Bronchial epithelial cell (primary cell): ENCODE measurements at regions not wholly inside any gene's neighbourhood (a gene's known extent, or its start where the extent isn't known, plus 50 kb on each side); places are given as distances from the start of the nearest gene placed in this dataset.
A peak's percentile ranks its signal among the peaks of the same experiment; 100 is the strongest.

Source experiments
- DNase-seq: peaks from one replicate; pipeline ENCODE4 v3.0.0-alpha.2; 2010; ENCODE audit warnings: low read depth
- FAIRE-seq: peaks from 2 replicates; lab custom pipeline; 2011; peaks lifted over from hg19 to GRCh38; lab: Jason Lieb, UNC
- H3K27me3 ChIP-seq: 2 replicates; pipeline ENCODE4 v1.5.1; 2011; ENCODE audit warnings: low read length; ENCODE audit not compliant: control insufficient read depth, insufficient read depth
- H3K36me3 ChIP-seq: 2 replicates; pipeline ENCODE4 v1.5.1; 2011; ENCODE audit warnings: low read length; ENCODE audit not compliant: control insufficient read depth, insufficient read depth
- H3K4me3 ChIP-seq: 2 replicates; pipeline ENCODE4 v1.5.1; 2011; ENCODE audit warnings: mild to moderate bottlenecking, low read depth, low read length, control low read depth
- CTCF ChIP-seq: IDR thresholded peaks from 2 replicates; pipeline ENCODE4 v1.5.1; 2011; ENCODE audit warnings: mild to moderate bottlenecking, moderate library complexity, low read length, control low read depth, inconsistent platforms; ENCODE audit not compliant: insufficient read depth, severe bottlenecking

GRCh38 chr2:188870289-188870688 is 103.9 kb upstream of the COL3A1 start:
- no peak for TF ChIP-seq CTCF
- Histone ChIP-seq H3K4me3 (no peak overlapping the region), H3K27me3 (no peaks in the 10 kb centered on the region), H3K36me3 (no peaks in the 10 kb centered on the region)
- peak; percentile 88 for DNase-seq
- no peak for FAIRE-seq

GRCh38 chr2:188875104-188875503 is 99.1 kb upstream of the COL3A1 start:
- Histone ChIP-seq H3K36me3 (no peaks in the 10 kb centered on the region), H3K27me3 (no peaks in the 10 kb centered on the region), H3K4me3 (no peak overlapping the region)
- no peak for DNase-seq
- no peak for FAIRE-seq
- no peak for TF ChIP-seq CTCF

GRCh38 chr2:188878716-188879115 is 95.5 kb upstream of the COL3A1 start:
- Histone ChIP-seq H3K36me3 (no peaks in the 10 kb centered on the region), H3K27me3 (no peaks in the 10 kb centered on the region), H3K4me3 (no peak overlapping the region)
- FAIRE-seq: no peak
- no peak for TF ChIP-seq CTCF
- no peak for DNase-seq

- H3K4me3 ChIP-seq: no peak overlapping the region
- no peaks in the 10 kb centered on the region for H3K36me3 ChIP-seq
- H3K27me3 ChIP-seq: no peaks in the 10 kb centered on the region
- no peak for TF ChIP-seq CTCF
- DNase-seq (no peak), FAIRE-seq (no peak)
These were observed 93.4 kb upstream of the COL3A1 start for GRCh38 chr2:188880740-188881139.

GRCh38 chr2:188881434-188881833 is 92.7 kb upstream of the COL3A1 start:
- H3K27me3 ChIP-seq: no peaks in the 10 kb centered on the region
- FAIRE-seq (no peak), DNase-seq (no peak)
- no peak for TF ChIP-seq CTCF
- H3K36me3 ChIP-seq: no peaks in the 10 kb centered on the region
- H3K4me3 ChIP-seq: no peak overlapping the region

GRCh38 chr2:188884046-188884445 is 90.1 kb upstream of the COL3A1 start:
- DNase-seq: no peak
- no peak for FAIRE-seq
- H3K36me3 ChIP-seq: no peaks in the 10 kb centered on the region
- H3K4me3 ChIP-seq: no peak overlapping the region
- no peaks in the 10 kb centered on the region for H3K27me3 ChIP-seq
- no peak for TF ChIP-seq CTCF
